Parathyroid adenoma (tissue), 2 donors: ENCODE measurements at regions not wholly inside any gene's neighbourhood (a gene's known extent, or its start where the extent isn't known, plus 50 kb on each side); places are given as distances from the start of the nearest gene placed in this dataset.
"Not testable (repeated sequence)": the region's sequence is repeated elsewhere in the genome, so short reads cannot be mapped to it uniquely, and the experiment has no call there.

Experiments
- H2AFZ ChIP-seq: fragments of 300-600 bp; sonication (generic); one replicate; pipeline ENCODE4 v1.7.0; 2017; ENCODE audit warnings: antibody characterized with exemption, mild to moderate bottlenecking
- H3K27ac ChIP-seq: fragments of 300-600 bp; sonication (generic); one replicate; pipeline ENCODE4 v1.7.0; 2017
- H3K27me3 ChIP-seq: fragments of 300-600 bp; sonication (generic); one replicate; pipeline ENCODE4 v1.7.0; 2017; ENCODE audit warnings: low read length; ENCODE audit not compliant: control insufficient read depth, insufficient read depth
- H3K36me3 ChIP-seq: fragments of 300-600 bp; sonication (generic); one replicate; pipeline ENCODE4 v1.7.0; 2017; ENCODE audit warnings: low read length; ENCODE audit not compliant: control insufficient read depth, insufficient read depth
- H3K4me1 ChIP-seq: fragments of 300-600 bp; sonication (generic); one replicate; pipeline ENCODE4 v1.7.0; 2017; ENCODE audit warnings: control low read depth
- H3K4me2 ChIP-seq: fragments of 300-600 bp; sonication (generic); one replicate; pipeline ENCODE4 v1.7.0; 2017; ENCODE audit warnings: low read length
- H3K4me3 ChIP-seq: fragments of 300-600 bp; sonication (generic); one replicate; pipeline ENCODE4 v1.7.0; 2017; ENCODE audit warnings: low read depth, low read length
- H3K79me2 ChIP-seq: fragments of 300-600 bp; sonication (generic); one replicate; pipeline ENCODE4 v1.7.0; 2017; ENCODE audit warnings: control low read depth
- H3K9ac ChIP-seq: fragments of 300-600 bp; sonication (generic); one replicate; pipeline ENCODE4 v1.7.0; 2017; ENCODE audit warnings: mild to moderate bottlenecking
- H3K9me3 ChIP-seq: fragments of 300-600 bp; sonication (generic); one replicate; pipeline ENCODE4 v1.7.0; 2017; ENCODE audit warnings: low read length; ENCODE audit not compliant: control insufficient read depth
- CTCF ChIP-seq: fragments of 300-600 bp; sonication (generic); IDR thresholded peaks from one replicate; pipeline ENCODE4 v1.7.0; 2017; ENCODE audit warnings: antibody characterized with exemption, mild to moderate bottlenecking
- donor health status: primary hyperparathyroidism.

GRCh38 chr3:81198756-81199155, 562.7 kb downstream of the GBE1 start:
- no peaks in the 10 kb centered on the region for H3K36me3 ChIP-seq
- no peaks in the 10 kb centered on the region for H3K27me3 ChIP-seq
- no peaks in the 10 kb centered on the region for H3K9me3 ChIP-seq
- no peak overlapping the region for H3K4me3 ChIP-seq
- TF ChIP-seq CTCF = no peak
- H3K4me1 ChIP-seq = no peaks in the 10 kb centered on the region
- H3K4me2 ChIP-seq = no peak overlapping the region
- no peak overlapping the region for H3K9ac ChIP-seq
- H2AFZ ChIP-seq = no peak overlapping the region
- no peaks in the 10 kb centered on the region for H3K79me2 ChIP-seq
- no peak overlapping the region for H3K27ac ChIP-seq

- Histone ChIP-seq H3K4me3 (no peak overlapping the region), H3K9ac (no peak overlapping the region), H3K36me3 (no peaks in the 10 kb centered on the region), H3K79me2 (no peaks in the 10 kb centered on the region), H3K9me3 (no peaks in the 10 kb centered on the region), H3K4me2 (no peak overlapping the region), H3K27ac (no peak overlapping the region), H3K27me3 (no peaks in the 10 kb centered on the region), H2AFZ (no peak overlapping the region), H3K4me1 (no peaks in the 10 kb centered on the region)
- no peak for TF ChIP-seq CTCF
These were observed 563.2 kb downstream of the GBE1 start for GRCh38 chr3:81198216-81198615.

GRCh38 chr3:81197386-81197785, 564.1 kb downstream of the GBE1 start:
- Histone ChIP-seq H3K36me3 (no peaks in the 10 kb centered on the region), H3K27me3 (no peaks in the 10 kb centered on the region), H3K79me2 (no peaks in the 10 kb centered on the region), H3K4me1 (no peaks in the 10 kb centered on the region), H3K27ac (no peak overlapping the region), H3K9me3 (no peaks in the 10 kb centered on the region), H3K4me2 (no peak overlapping the region), H3K9ac (no peak overlapping the region), H2AFZ (no peak overlapping the region), H3K4me3 (no peak overlapping the region)
- no peak for TF ChIP-seq CTCF

- TF ChIP-seq CTCF = no peak
- H3K27ac ChIP-seq = no peak overlapping the region
- H2AFZ ChIP-seq = no peak overlapping the region
- no peaks in the 10 kb centered on the region for H3K36me3 ChIP-seq
- H3K9ac ChIP-seq = no peak overlapping the region
- no peak overlapping the region for H3K4me3 ChIP-seq
- no peaks in the 10 kb centered on the region for H3K27me3 ChIP-seq
- no peaks in the 10 kb centered on the region for H3K9me3 ChIP-seq
- no peak overlapping the region for H3K4me2 ChIP-seq
- H3K4me1 ChIP-seq = no peaks in the 10 kb centered on the region
- no peaks in the 10 kb centered on the region for H3K79me2 ChIP-seq
These were observed 566.0 kb downstream of the GBE1 start for GRCh38 chr3:81195478-81195877.

GRCh38 chr3:81186412-81186811, 575.0 kb downstream of the GBE1 start:
- H3K4me2 ChIP-seq = no peak overlapping the region
- H3K9me3 ChIP-seq = no peaks in the 10 kb centered on the region
- H3K79me2 ChIP-seq = no peaks in the 10 kb centered on the region
- H3K4me1 ChIP-seq = no peaks in the 10 kb centered on the region
- H3K4me3 ChIP-seq = no peak overlapping the region
- no peak for TF ChIP-seq CTCF
- no peak overlapping the region for H3K9ac ChIP-seq
- no peak overlapping the region for H2AFZ ChIP-seq
- H3K27ac ChIP-seq = no peak overlapping the region
- no peaks in the 10 kb centered on the region for H3K36me3 ChIP-seq
- H3K27me3 ChIP-seq = no peaks in the 10 kb centered on the region

- H3K4me3 ChIP-seq, H3K27me3 ChIP-seq, H3K9ac ChIP-seq, H3K4me2 ChIP-seq, H3K79me2 ChIP-seq, H2AFZ ChIP-seq, H3K27ac ChIP-seq, H3K4me1 ChIP-seq, H3K9me3 ChIP-seq, H3K36me3 ChIP-seq: not testable (repeated sequence)
These were observed 579.2 kb downstream of the GBE1 start for GRCh38 chr3:81182086-81182875.
